B cell (primary cell): ENCODE measurements at regions not wholly inside any gene's neighbourhood (a gene's known extent, or its start where the extent isn't known, plus 50 kb on each side); places are given as distances from the start of the nearest gene placed in this dataset.

Experiments
- ATAC-seq: fragments of 200-7000 bp; cut with Tn5 transposase; one replicate; pipeline ENCODE4 v1.10.0; 2021; ENCODE audit warnings: low read depth, mild to moderate bottlenecking, moderate number of reproducible peaks, moderate library complexity
- CTCF ChIA-PET: fragments of 350-600 bp; sonication (Branson Sonifier 250); formaldehyde crosslinking; loops from one replicate; lab custom pipeline; 2021; ENCODE audit warnings: antibody characterized with exemption, inconsistent platforms; lab: Charles Lee
- POLR2A ChIA-PET: fragments of 350-600 bp; sonication (Branson Sonifier 250); formaldehyde crosslinking; loops from one replicate; lab custom pipeline; 2021; ENCODE audit warnings: antibody characterized with exemption; lab: Charles Lee
- DNase-seq: peaks from one replicate; pipeline ENCODE4 v3.0.0; 2013
- H2AFZ ChIP-seq: 2 replicates; pipeline ENCODE4 v1.6.1; 2012; ENCODE audit warnings: mild to moderate bottlenecking, low read depth, low read length; ENCODE audit not compliant: insufficient read depth, poor library complexity, severe bottlenecking
- H3K27ac ChIP-seq, 2 donors: 1 replicate in 1 of 2; 2 replicates in 1 of 2; pipeline ENCODE4 v1.5.1; 2012 to 2013; ENCODE audit warnings: low read length in 2 of 2, mild to moderate bottlenecking in 2 of 2, moderate library complexity in 1 of 2
- H3K27me3 ChIP-seq, 4 experiments: fragments of 200-600 bp in 1 of 4; sonication (generic) in 1 of 4; replicated peaks in 1 of 4; 1 replicate in 2 of 4; 2 replicates in 2 of 4; pipeline versions ENCODE4 v1.6.1 to v1.7.0; 2013 to 2016; ENCODE audit warnings: low read length in 3 of 4, mild to moderate bottlenecking in 2 of 4, mixed read lengths in 1 of 4, moderate library complexity in 1 of 4; ENCODE audit not compliant: insufficient read depth in 4 of 4, control insufficient read depth in 3 of 4; ENCODE audit errors: control extremely low read depth in 1 of 4
- H3K36me3 ChIP-seq, 2 experiments: replicated peaks in 1 of 2; 1 replicate in 1 of 2; 2 replicates in 1 of 2; pipeline versions ENCODE4 v1.6.1 to v1.7.1; 2013; ENCODE audit warnings: low read length in 1 of 2; ENCODE audit not compliant: insufficient read depth in 2 of 2, control insufficient read depth in 1 of 2; ENCODE audit errors: control extremely low read depth in 1 of 2, extremely low read depth in 1 of 2
- H3K4me1 ChIP-seq, 2 donors: fragments of 200-600 bp in 1 of 2; sonication (generic) in 1 of 2; 1 replicate in 1 of 2; 2 replicates in 1 of 2; pipeline versions ENCODE4 v1.5.1 to v1.6.1; 2013 to 2017; ENCODE audit warnings: low read length in 2 of 2; ENCODE audit not compliant: control insufficient read depth in 2 of 2, insufficient read depth in 2 of 2
- H3K4me2 ChIP-seq: replicated peaks from 2 replicates; pipeline ENCODE3; 2012; ENCODE audit warnings: mild to moderate bottlenecking, low read depth, low read length; ENCODE audit not compliant: poor library complexity, severe bottlenecking
- H3K4me3 ChIP-seq, 5 experiments: fragments of 200-600 bp in 1 of 5; sonication (generic) in 1 of 5; 1 replicate in 3 of 5; 2 replicates in 2 of 5; pipeline versions ENCODE4 v1.5.1 to v1.7.0; 2011 to 2016; ENCODE audit warnings: low read length in 4 of 5, mild to moderate bottlenecking in 4 of 5, low read depth in 2 of 5, control low read depth in 1 of 5, moderate library complexity in 1 of 5; ENCODE audit not compliant: insufficient read depth in 1 of 5; ENCODE audit errors: control extremely low read depth in 1 of 5, extremely low read depth in 1 of 5
- H3K79me2 ChIP-seq: fragments of 200-600 bp; sonication (generic); one replicate; pipeline ENCODE4 v1.6.0; 2016; ENCODE audit warnings: low read length; ENCODE audit not compliant: control insufficient read depth, insufficient read depth
- H3K9ac ChIP-seq: fragments of 200-600 bp; sonication (generic); 2 replicates; pipeline ENCODE4 v1.6.1; 2017; ENCODE audit warnings: mild to moderate bottlenecking, low read length, moderate library complexity
- H3K9me3 ChIP-seq, 3 donors: one replicate each; pipeline versions ENCODE4 v1.6.1 to v1.7.1; 2013; ENCODE audit warnings: low read length in 2 of 3; ENCODE audit not compliant: control insufficient read depth in 2 of 3, insufficient read depth in 1 of 3; ENCODE audit errors: control extremely low read depth in 1 of 3
- H4K20me1 ChIP-seq: 2 replicates; pipeline ENCODE4 v1.6.0; 2012; ENCODE audit warnings: mild to moderate bottlenecking, low read length; ENCODE audit not compliant: insufficient read depth, control insufficient read depth, poor library complexity, severe bottlenecking
- H3K27ac Mint-ChIP-seq: one replicate; pipeline ENCODE4 v1.8.0; 2021; ENCODE audit warnings: mixed read lengths
- H3K27me3 Mint-ChIP-seq: one replicate; pipeline ENCODE4 v1.8.0; 2021; ENCODE audit warnings: mixed read lengths
- H3K4me1 Mint-ChIP-seq: one replicate; pipeline ENCODE4 v1.8.0; 2021; ENCODE audit warnings: mixed read lengths
- H3K4me3 Mint-ChIP-seq: one replicate; pipeline ENCODE4 v1.8.0; 2021; ENCODE audit warnings: mixed read lengths
- H3K9me3 Mint-ChIP-seq: one replicate; pipeline ENCODE4 v1.8.0; 2022; ENCODE audit warnings: mixed read lengths; ENCODE audit not compliant: insufficient read depth
- CTCF ChIP-seq: fragments of 200-600 bp; IDR thresholded peaks from one replicate; pipeline ENCODE4 v1.8.0; 2022; ENCODE audit warnings: antibody characterized with exemption, mild to moderate bottlenecking
- EZH2 ChIP-seq: IDR thresholded peaks from 2 replicates; pipeline ENCODE4 v1.6.1; 2012; ENCODE audit warnings: borderline replicate concordance, low read depth, mild to moderate bottlenecking, moderate library complexity, low read length; ENCODE audit not compliant: insufficient read depth, poor library complexity, severe bottlenecking
- WGBS: methylation state at CpG from one replicate; pipeline ENCODE4 v1.1.5; 2013; ENCODE audit warnings: missing lambda C conversion rate; ENCODE audit not compliant: insufficient coverage; 5-methylcytosine and 5-hydroxymethylcytosine counted together
- intact Hi-C: fragments of 100-400 bp; cut with micrococcal nuclease; formaldehyde crosslinking; loops from one replicate; pipeline ENCODE4 v1.10.0; 2022

- H4K20me1 ChIP-seq, result no peaks in the 10 kb centered on the region
- H2AFZ ChIP-seq, result no peak overlapping the region
- H3K27ac Mint-ChIP-seq, result no peak overlapping the region
- CTCF ChIA-PET, result no interaction called here
- H3K9me3 Mint-ChIP-seq, result peaks cover 3% of the 10 kb centered on the region
- no peaks in the 10 kb centered on the region for H3K4me1 Mint-ChIP-seq
- no peak overlapping the region for H3K4me2 ChIP-seq
- no peak overlapping the region for H3K4me3 Mint-ChIP-seq
- no peaks in the 10 kb centered on the region for H3K27me3 Mint-ChIP-seq
- no peaks in the 10 kb centered on the region for H3K36me3 ChIP-seq
- no peaks in the 10 kb centered on the region for H3K79me2 ChIP-seq
- H3K27ac ChIP-seq, result no peak overlapping the region
- POLR2A ChIA-PET, result no interaction called here
- no peak for DNase-seq
- no peaks in the 10 kb centered on the region for H3K27me3 ChIP-seq
- no peak overlapping the region for H3K9ac ChIP-seq
- H3K9me3 ChIP-seq, result no peaks in the 10 kb centered on the region
- intact Hi-C loops, result no loop called here
- TF ChIP-seq CTCF, result no peak
- TF ChIP-seq EZH2, result no peak
- no peaks in the 10 kb centered on the region for H3K4me1 ChIP-seq
- no CpG with 5 or more reads among the region's 2 CpGs for WGBS
- no peak overlapping the region for H3K4me3 ChIP-seq
- ATAC-seq, result no peak
These were observed 313.0 kb upstream of the GRID2 start for GRCh38 chr4:91990726-91991125.

- Histone ChIP-seq H3K9me3 (peaks cover 0 to 7% (median 0%) of the 10 kb centered on the region in 3 donors), H3K27me3 (no peaks in the 10 kb centered on the region), H2AFZ (no peak overlapping the region), H3K4me3 (no peak overlapping the region), H3K4me1 (no peaks in the 10 kb centered on the region), H3K36me3 (no peaks in the 10 kb centered on the region), H3K9ac (no peak overlapping the region), H3K27ac (no peak overlapping the region), H4K20me1 (no peaks in the 10 kb centered on the region), H3K4me2 (no peak overlapping the region), H3K79me2 (no peaks in the 10 kb centered on the region)
- Mint-ChIP-seq H3K4me3 (no peak overlapping the region), H3K27me3 (no peaks in the 10 kb centered on the region), H3K4me1 (no peaks in the 10 kb centered on the region), H3K9me3 (no peaks in the 10 kb centered on the region), H3K27ac (no peak overlapping the region)
- ATAC-seq (no peak), DNase-seq (no peak)
- intact Hi-C loops, result no loop called here
- no peak for TF ChIP-seq CTCF
- TF ChIP-seq EZH2, result no peak
- 60% methylated on average over 1 of the region's 2 CpGs for WGBS
- ChIA-PET POLR2A (no interaction called here), CTCF (no interaction called here)
These were observed 306.7 kb upstream of the GRID2 start for GRCh38 chr4:91997045-91997444.
